H1 (cell line): ENCODE measurements at regions not wholly inside any gene's neighbourhood (a gene's known extent, or its start where the extent isn't known, plus 50 kb on each side); places are given as distances from the start of the nearest gene placed in this dataset.
A peak's percentile ranks its signal among the peaks of the same experiment; 100 is the strongest.

ENCODE experiments used
- CTCF ChIA-PET: fragments of 300-600 bp; sonication (Branson Sonifier 250); formaldehyde crosslinking; loops from one replicate; lab custom pipeline; 2021; ENCODE audit not compliant: partially characterized antibody; lab: Charles Lee
- POLR2A ChIA-PET: fragments of 300-600 bp; sonication (Branson Sonifier 250); formaldehyde crosslinking; loops from one replicate; lab custom pipeline; 2021; ENCODE audit warnings: inconsistent platforms; ENCODE audit not compliant: partially characterized antibody; lab: Charles Lee
- DNase-seq, 2 experiments: peaks; one replicate each; pipeline versions ENCODE4 v3.0.0 to v3.0.0-alpha.2; 2010 to 2022; ENCODE audit warnings: low spot score in 2 of 2, low read depth in 1 of 2, mixed read lengths in 1 of 2
- FAIRE-seq: peaks from 2 replicates; lab custom pipeline; 2011; peaks lifted over from hg19 to GRCh38; lab: Jason Lieb, UNC
- H2AFZ ChIP-seq: 2 replicates; pipeline ENCODE4 v1.8.1; 2012; ENCODE audit warnings: low read length, inconsistent platforms
- H2AK5ac ChIP-seq: 2 replicates; pipeline ENCODE4 v1.6.1; 2013; ENCODE audit warnings: low read depth, low read length
- H2BK120ac ChIP-seq: replicated peaks from 2 replicates; pipeline ENCODE3; 2013; ENCODE audit warnings: low read depth, low read length, inconsistent platforms
- H2BK12ac ChIP-seq: 2 replicates; pipeline ENCODE4 v1.6.1; 2013; ENCODE audit warnings: low read depth, low read length
- H2BK15ac ChIP-seq: 2 replicates; pipeline ENCODE4 v1.6.1; 2013; ENCODE audit warnings: low read length
- H2BK20ac ChIP-seq: 2 replicates; pipeline ENCODE4 v1.6.1; 2013; ENCODE audit warnings: low read length
- H2BK5ac ChIP-seq: 2 replicates; pipeline ENCODE4 v1.6.1; 2013; ENCODE audit warnings: low read depth, low read length
- H3K14ac ChIP-seq: 2 replicates; pipeline ENCODE4 v1.6.1; 2013; ENCODE audit warnings: inconsistent platforms; ENCODE audit not compliant: insufficient read length
- H3K18ac ChIP-seq: 2 replicates; pipeline ENCODE4 v1.6.1; 2013; ENCODE audit warnings: low read length; ENCODE audit errors: extremely low read depth
- H3K23ac ChIP-seq: 2 replicates; pipeline ENCODE4 v1.6.1; 2013; ENCODE audit warnings: inconsistent platforms; ENCODE audit not compliant: insufficient read length
- H3K23me2 ChIP-seq: 2 replicates; pipeline ENCODE4 v1.6.1; 2013; ENCODE audit warnings: low read depth, low read length
- H3K27ac ChIP-seq: 2 replicates; pipeline ENCODE4 v1.6.1; 2011; ENCODE audit warnings: low read depth, low read length, inconsistent platforms
- H3K27me3 ChIP-seq, 4 experiments: replicated peaks in 1 of 4; 1 replicate in 1 of 4; 2 replicates in 3 of 4; pipeline versions ENCODE4 v1.6.1 to v1.8.1; 2011 to 2013; ENCODE audit warnings: low read length in 3 of 4, mild to moderate bottlenecking in 3 of 4, inconsistent platforms in 2 of 4, mixed read lengths in 2 of 4, moderate library complexity in 1 of 4; ENCODE audit not compliant: control insufficient read depth in 3 of 4, insufficient read depth in 3 of 4; ENCODE audit errors: extremely low read depth in 1 of 4
- H3K36me3 ChIP-seq, 4 experiments: 2 replicates each; pipeline versions ENCODE4 v1.6.1 to v1.8.1; 2011 to 2013; ENCODE audit warnings: mild to moderate bottlenecking in 4 of 4, low read length in 3 of 4, moderate library complexity in 2 of 4, control low read depth in 1 of 4, inconsistent platforms in 1 of 4; ENCODE audit not compliant: insufficient read depth in 4 of 4, control insufficient read depth in 2 of 4
- H3K4ac ChIP-seq: replicated peaks from 2 replicates; pipeline ENCODE3; 2013; ENCODE audit warnings: low read length, low read depth, mixed read lengths, inconsistent platforms; ENCODE audit not compliant: insufficient read length
- H3K4me1 ChIP-seq, 4 experiments: replicated peaks in 1 of 4; 1 replicate in 1 of 4; 2 replicates in 3 of 4; pipeline versions ENCODE4 v1.6.1 to v1.8.1; 2011 to 2013; ENCODE audit warnings: low read length in 3 of 4, inconsistent platforms in 2 of 4, mixed read lengths in 1 of 4; ENCODE audit not compliant: insufficient read depth in 4 of 4, control insufficient read depth in 3 of 4
- H3K4me2 ChIP-seq, 2 experiments: 2 replicates each; pipeline versions ENCODE4 v1.6.1 to v1.8.1; 2011 to 2013; ENCODE audit warnings: low read depth in 2 of 2, low read length in 2 of 2, control low read depth in 1 of 2, inconsistent platforms in 1 of 2, mild to moderate bottlenecking in 1 of 2; ENCODE audit not compliant: insufficient read depth in 1 of 2
- H3K4me3 ChIP-seq, 4 experiments: fragments of 200-600, 300-600 bp in 1 of 4; sonication (generic), shearing (Covaris generic), sonication (Bioruptor Twin) in 1 of 4; 2 replicates each; pipeline versions ENCODE4 v1.5.1 to v1.8.1; 2011 to 2016; ENCODE audit warnings: low read length in 4 of 4, low read depth in 3 of 4, control low read depth in 2 of 4, inconsistent platforms in 2 of 4, mild to moderate bottlenecking in 2 of 4, mixed read lengths in 1 of 4, moderate library complexity in 1 of 4; ENCODE audit not compliant: insufficient read depth in 2 of 4; ENCODE audit errors: extremely low read depth in 1 of 4
- H3K56ac ChIP-seq: replicated peaks from 2 replicates; pipeline ENCODE3; 2013; ENCODE audit warnings: low read depth, mild to moderate bottlenecking, mixed read lengths, low read length, inconsistent platforms; ENCODE audit not compliant: insufficient read length
- H3K79me1 ChIP-seq: 2 replicates; pipeline ENCODE4 v1.6.1; 2013; ENCODE audit warnings: low read depth, low read length, control low read depth
- H3K79me2 ChIP-seq, 2 experiments: 2 replicates each; pipeline versions ENCODE4 v1.6.1 to v1.8.1; 2012 to 2013; ENCODE audit warnings: low read length in 2 of 2, mild to moderate bottlenecking in 2 of 2, inconsistent platforms in 1 of 2; ENCODE audit not compliant: insufficient read depth in 2 of 2, control insufficient read depth in 1 of 2
- H3K9ac ChIP-seq, 4 experiments: replicated peaks in 1 of 4; 1 replicate in 1 of 4; 2 replicates in 3 of 4; pipeline versions ENCODE4 v1.6.1 to v1.8.1; 2011 to 2013; ENCODE audit warnings: low read depth in 3 of 4, low read length in 3 of 4, control low read depth in 2 of 4, mild to moderate bottlenecking in 2 of 4, moderate library complexity in 2 of 4, inconsistent platforms in 1 of 4; ENCODE audit errors: extremely low read depth in 1 of 4
- H3K9me3 ChIP-seq, 2 experiments: 2 replicates each; pipeline versions ENCODE4 v1.6.1 to v1.8.1; 2012 to 2013; ENCODE audit warnings: mild to moderate bottlenecking in 2 of 2, moderate library complexity in 2 of 2, control low read depth in 1 of 2, inconsistent platforms in 1 of 2, low read depth in 1 of 2, low read length in 1 of 2, mixed read lengths in 1 of 2; ENCODE audit not compliant: insufficient read depth in 2 of 2
- H4K20me1 ChIP-seq, 2 experiments: replicated peaks in 1 of 2; 2 replicates each; pipeline versions ENCODE3 to v1.8.1; 2011 to 2013; ENCODE audit warnings: inconsistent platforms in 2 of 2, low read length in 2 of 2, mild to moderate bottlenecking in 1 of 2; ENCODE audit not compliant: insufficient read depth in 2 of 2, control insufficient read depth in 1 of 2
- H4K5ac ChIP-seq: 2 replicates; pipeline ENCODE4 v1.6.1; 2013; ENCODE audit warnings: low read length, low read depth, mixed read lengths, inconsistent platforms; ENCODE audit not compliant: insufficient read length
- H4K8ac ChIP-seq: 2 replicates; pipeline ENCODE4 v1.8.0; 2013; ENCODE audit warnings: mild to moderate bottlenecking, moderate library complexity, low read length, inconsistent platforms; ENCODE audit not compliant: insufficient read depth; ENCODE audit errors: extremely low read depth
- H4K91ac ChIP-seq: replicated peaks from 2 replicates; pipeline ENCODE3; 2013; ENCODE audit warnings: low read length, mixed read lengths, inconsistent platforms; ENCODE audit not compliant: insufficient read length
- CTBP2 ChIP-seq: IDR thresholded peaks from 2 replicates; pipeline ENCODE4 v1.7.0; 2011; ENCODE audit warnings: borderline replicate concordance, mild to moderate bottlenecking, moderate library complexity, mixed read lengths, low read length; ENCODE audit not compliant: insufficient read depth, insufficient read length
- EZH2 ChIP-seq: fragments of 200-600 bp; sonication (generic); IDR thresholded peaks from 2 replicates; pipeline ENCODE4 v1.7.1; 2012; ENCODE audit warnings: low read depth, mild to moderate bottlenecking, moderate library complexity, low read length, inconsistent platforms; ENCODE audit not compliant: severe bottlenecking
- FOSL1 ChIP-seq: IDR thresholded peaks from 2 replicates; pipeline ENCODE4 v1.6.1; 2011; ENCODE audit warnings: mild to moderate bottlenecking, low read depth, low read length, moderate library complexity; ENCODE audit not compliant: insufficient read depth
- GTF2F1 ChIP-seq: IDR thresholded peaks from 2 replicates; pipeline ENCODE4 v1.6.1; 2012; ENCODE audit warnings: low read depth, low read length, improper control_type of control experiment, borderline replicate concordance
- HDAC2 ChIP-seq, 2 experiments: fragments of 300-600 bp in 1 of 2; sonication (generic) in 1 of 2; IDR thresholded peaks; 2 replicates each; pipeline ENCODE4 v1.6.1; 2011 to 2012; ENCODE audit warnings: low read depth in 2 of 2, low read length in 2 of 2, mild to moderate bottlenecking in 2 of 2, moderate library complexity in 2 of 2, borderline replicate concordance in 1 of 2, inconsistent platforms in 1 of 2
- KDM1A ChIP-seq: fragments of 200-600, 300-600 bp; sonication (generic); IDR thresholded peaks from 2 replicates; pipeline ENCODE4 v1.7.1; 2016; ENCODE audit warnings: mild to moderate bottlenecking, low read length, borderline replicate concordance
- MAFK ChIP-seq: IDR thresholded peaks from 2 replicates; pipeline ENCODE4 v1.6.1; 2012; ENCODE audit warnings: low read depth, mild to moderate bottlenecking, improper control_type of control experiment, low read length
- NANOG ChIP-seq: IDR thresholded peaks from 2 replicates; pipeline ENCODE4 v1.6.1; 2011; ENCODE audit warnings: low read length, low read depth, mild to moderate bottlenecking, inconsistent platforms; ENCODE audit not compliant: insufficient read depth, poor library complexity, severe bottlenecking
- SIRT6 ChIP-seq: IDR thresholded peaks from one replicate; pipeline ENCODE4 v1.7.1; 2012; ENCODE audit warnings: low read length, inconsistent platforms
- SP1 ChIP-seq: IDR thresholded peaks from 2 replicates; pipeline ENCODE4 v1.6.1; 2011; ENCODE audit warnings: low read depth, low read length
- SP2 ChIP-seq: IDR thresholded peaks from 2 replicates; pipeline ENCODE4 v1.6.1; 2012; ENCODE audit warnings: mild to moderate bottlenecking, low read length, inconsistent platforms
- SRF ChIP-seq: IDR thresholded peaks from 2 replicates; pipeline ENCODE4 v1.6.1; 2011; ENCODE audit warnings: mild to moderate bottlenecking, low read depth, low read length, moderate library complexity
- TBP ChIP-seq: IDR thresholded peaks from 2 replicates; pipeline ENCODE4 v1.6.1; 2011; ENCODE audit warnings: low read depth, low read length, improper control_type of control experiment
- WGBS, 2 experiments: shearing (Covaris generic) in 1 of 2; methylation state at CpG; one replicate each; pipeline versions ENCODE4 v1.1.6 to v1.1.7; 2013 to 2015; ENCODE audit warnings: low lambda C conversion rate in 2 of 2, mixed read lengths in 2 of 2, inconsistent platforms in 1 of 2, low coverage in 1 of 2, missing lambda C conversion rate in 1 of 2; ENCODE audit not compliant: insufficient replicate concordance in 2 of 2, insufficient coverage in 1 of 2, insufficient read length in 1 of 2; ENCODE audit errors: extremely low coverage in 1 of 2, missing lambda C conversion rate in 1 of 2; 5-methylcytosine and 5-hydroxymethylcytosine counted together

- Histone ChIP-seq H3K23me2 (no peaks in the 10 kb centered on the region), H2BK5ac (no peak overlapping the region), H3K27ac (no peak overlapping the region), H3K27me3 (no peaks in the 10 kb centered on the region), H4K91ac (no peak overlapping the region), H3K9me3 (0 out of 4 replicates have a peak, but pooled peaks cover 0 to 2% of the 10 kb centered on the region in 2 experiments), H2BK120ac (no peak overlapping the region), H4K20me1 (no peaks in the 10 kb centered on the region), H2BK15ac (no peak overlapping the region), H2AK5ac (no peak overlapping the region), H3K23ac (no peak overlapping the region), H3K4ac (no peak overlapping the region), H3K4me2 (no peak overlapping the region), H3K4me3 (no peak overlapping the region), H3K56ac (no peak overlapping the region), H4K8ac (peak overlapping the region; percentile 57; the same call in 1 of the 2 replicates), H2AFZ (no peak overlapping the region; the same call in 1 of the 2 replicates), H2BK20ac (no peak overlapping the region), H3K14ac (no peak overlapping the region), H3K9ac (no peak overlapping the region), H3K79me2 (no peaks in the 10 kb centered on the region), H3K4me1 (no peaks in the 10 kb centered on the region), H2BK12ac (no peak overlapping the region), H3K79me1 (no peaks in the 10 kb centered on the region), H4K5ac (no peak overlapping the region), H3K18ac (no peak overlapping the region), H3K36me3 (no peaks in the 10 kb centered on the region)
- 90% methylated on average over 7 of the region's 7 CpGs; no CpG with 5 or more reads in 1 of the 2 experiments for WGBS, 2 experiments
- POLR2A ChIA-PET = no interaction called here
- CTCF ChIA-PET = no interaction called here
- no peak for FAIRE-seq
- DNase-seq = no peak
- no peak for TF ChIP-seq SP1
- no peak for TF ChIP-seq TBP
- no peak for TF ChIP-seq EZH2
- TF ChIP-seq NANOG = no peak
- no peak for TF ChIP-seq SRF
- TF ChIP-seq KDM1A = no peak
- no peak for TF ChIP-seq HDAC2 (IDR thresholded peaks at IDR 0.05; ENCODE audit: borderline replicate concordance in 1 of 2, low read depth in 2 of 2, low read length in 2 of 2)
- TF ChIP-seq CTBP2 = no peak
- no peak for TF ChIP-seq FOSL1
- TF ChIP-seq SIRT6 = no peak
- TF ChIP-seq GTF2F1 = no peak
- TF ChIP-seq MAFK = no peak
- no peak for TF ChIP-seq SP2
These were observed 618.0 kb downstream of the BRINP1 start for GRCh38 chr9:118751077-118751847.
